ENCODE measurements at regions not wholly inside any gene's neighbourhood (a gene's known extent, or its start where the extent isn't known, plus 50 kb on each side); places are given as distances from the start of the nearest gene placed in this dataset.
"Not testable (repeated sequence)": the region's sequence is repeated elsewhere in the genome, so short reads cannot be mapped to it uniquely, and the experiment has no call there.

GRCh38 chr2:226475650-226476049 lies 324.0 kb downstream of the IRS1 start:
- H3K4me3 ChIP-seq (ENCODE audit: low read length in 2 of 2), result no peak overlapping the region
- H3K9ac ChIP-seq (ENCODE audit: low read length in 2 of 2), result no peak overlapping the region
- no peaks in the 10 kb centered on the region for H3K36me3 ChIP-seq (ENCODE audit: control insufficient read depth in 2 of 2, insufficient read depth in 2 of 2, low read length in 2 of 2)
- H3K9me3 ChIP-seq (ENCODE audit: control insufficient read depth in 2 of 2, low read length in 2 of 2), result no peaks in the 10 kb centered on the region
- H3K27me3 ChIP-seq (ENCODE audit: control insufficient read depth in 1 of 2, insufficient read depth in 2 of 2, low read length in 2 of 2), result no peaks in the 10 kb centered on the region
- no peak overlapping the region for H3K27ac ChIP-seq (ENCODE audit: low read length)
- H3K4me1 ChIP-seq (ENCODE audit: control insufficient read depth, insufficient read depth, low read length), result peaks cover 10% of the 10 kb centered on the region

DNA sequence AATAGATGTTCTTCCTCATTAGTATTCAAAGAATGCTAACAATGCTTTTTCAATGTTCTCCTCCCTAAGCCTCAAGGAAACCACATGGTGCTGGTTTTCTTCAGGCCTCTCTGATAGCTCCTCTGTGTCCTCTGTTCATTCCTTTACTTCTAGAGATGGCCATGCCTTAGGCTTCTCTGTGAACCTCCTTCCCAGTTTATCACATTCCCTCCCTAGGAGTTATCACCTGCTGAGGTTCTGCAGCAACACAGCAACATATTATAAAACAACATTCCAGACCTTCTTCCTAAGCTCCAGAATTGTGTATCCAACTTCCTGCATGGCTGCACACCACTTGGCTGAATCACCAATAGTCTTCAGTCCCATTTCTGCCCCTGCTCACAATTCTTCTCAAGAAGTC lies 325.5 kb downstream of the IRS1 start:
- H3K27ac ChIP-seq (ENCODE audit: low read length), result no peak overlapping the region
- H3K4me1 ChIP-seq (ENCODE audit: control insufficient read depth, insufficient read depth, low read length), result peaks cover 10% of the 10 kb centered on the region
- no peak overlapping the region for H3K4me3 ChIP-seq (ENCODE audit: low read length in 2 of 2)
- H3K36me3 ChIP-seq (ENCODE audit: control insufficient read depth in 2 of 2, insufficient read depth in 2 of 2, low read length in 2 of 2), result no peaks in the 10 kb centered on the region
- H3K9ac ChIP-seq (ENCODE audit: low read length in 2 of 2), result no peak overlapping the region
- H3K27me3 ChIP-seq (ENCODE audit: control insufficient read depth in 1 of 2, insufficient read depth in 2 of 2, low read length in 2 of 2), result no peaks in the 10 kb centered on the region
- H3K9me3 ChIP-seq (ENCODE audit: control insufficient read depth in 2 of 2, low read length in 2 of 2), result no peaks in the 10 kb centered on the region

GRCh38 chr2:226471987-226472470 lies 327.6 kb downstream of the IRS1 start:
- no peaks in the 10 kb centered on the region for H3K9me3 ChIP-seq (ENCODE audit: control insufficient read depth in 2 of 2, low read length in 2 of 2)
- no peaks in the 10 kb centered on the region for H3K4me1 ChIP-seq (ENCODE audit: control insufficient read depth, insufficient read depth, low read length)
- H3K4me3 ChIP-seq (ENCODE audit: low read length in 2 of 2), result no peak overlapping the region
- no peaks in the 10 kb centered on the region for H3K27me3 ChIP-seq (ENCODE audit: control insufficient read depth in 1 of 2, insufficient read depth in 2 of 2, low read length in 2 of 2)
- no peak overlapping the region for H3K27ac ChIP-seq (ENCODE audit: low read length)
- H3K36me3 ChIP-seq (ENCODE audit: control insufficient read depth in 2 of 2, insufficient read depth in 2 of 2, low read length in 2 of 2), result no peaks in the 10 kb centered on the region
- no peak overlapping the region for H3K9ac ChIP-seq (ENCODE audit: low read length in 2 of 2)

DNA sequence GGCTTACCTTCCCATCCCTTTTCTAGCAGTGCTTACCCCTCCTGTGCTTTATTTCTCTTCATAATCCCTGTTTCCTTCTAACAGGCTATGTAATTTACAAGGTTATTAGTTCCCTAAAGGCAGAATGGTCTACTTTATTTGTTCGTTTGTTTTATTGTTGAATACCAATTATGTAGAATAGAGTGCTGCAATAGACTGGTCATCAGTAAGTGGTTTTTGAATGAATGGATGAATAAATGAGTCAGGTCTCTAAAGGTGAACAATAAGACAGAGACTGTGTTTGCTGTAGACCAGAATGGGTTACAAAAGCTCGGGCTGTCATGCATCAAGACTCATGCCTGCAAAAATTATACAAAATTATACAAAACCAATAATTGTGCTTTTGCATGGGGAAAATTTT lies 332.0 kb downstream of the IRS1 start:
- Histone ChIP-seq H3K36me3 (ENCODE audit: control insufficient read depth in 2 of 2, insufficient read depth in 2 of 2, low read length in 2 of 2) (no peaks in the 10 kb centered on the region), H3K4me3 (ENCODE audit: low read length in 2 of 2) (no peak overlapping the region), H3K27me3 (ENCODE audit: control insufficient read depth in 1 of 2, insufficient read depth in 2 of 2, low read length in 2 of 2) (no peaks in the 10 kb centered on the region), H3K4me1 (ENCODE audit: control insufficient read depth, insufficient read depth, low read length) (no peaks in the 10 kb centered on the region), H3K27ac (ENCODE audit: low read length) (no peak overlapping the region), H3K9ac (ENCODE audit: low read length in 2 of 2) (no peak overlapping the region), H3K9me3 (ENCODE audit: control insufficient read depth in 2 of 2, low read length in 2 of 2) (no peaks in the 10 kb centered on the region)

- Histone ChIP-seq H3K4me3 (ENCODE audit: low read length in 2 of 2) (no peak overlapping the region), H3K4me1 (ENCODE audit: control insufficient read depth, insufficient read depth, low read length) (no peaks in the 10 kb centered on the region), H3K9me3 (ENCODE audit: control insufficient read depth in 2 of 2, low read length in 2 of 2) (no peaks in the 10 kb centered on the region), H3K27ac (ENCODE audit: low read length) (no peak overlapping the region), H3K27me3 (ENCODE audit: control insufficient read depth in 1 of 2, insufficient read depth in 2 of 2, low read length in 2 of 2) (no peaks in the 10 kb centered on the region), H3K9ac (ENCODE audit: low read length in 2 of 2) (no peak overlapping the region), H3K36me3 (ENCODE audit: control insufficient read depth in 2 of 2, insufficient read depth in 2 of 2, low read length in 2 of 2) (no peaks in the 10 kb centered on the region)
Observed at GRCh38 chr2:226467221-226467620, 332.4 kb downstream of the IRS1 start.

GRCh38 chr2:226466589-226466988 lies 333.0 kb downstream of the IRS1 start:
- no peak overlapping the region for H3K4me3 ChIP-seq (ENCODE audit: low read length in 2 of 2)
- H3K9me3 ChIP-seq (ENCODE audit: control insufficient read depth in 2 of 2, low read length in 2 of 2), result no peaks in the 10 kb centered on the region
- no peak overlapping the region for H3K9ac ChIP-seq (ENCODE audit: low read length in 2 of 2)
- H3K4me1 ChIP-seq (ENCODE audit: control insufficient read depth, insufficient read depth, low read length), result no peaks in the 10 kb centered on the region
- H3K27ac ChIP-seq (ENCODE audit: low read length), result no peak overlapping the region
- H3K36me3 ChIP-seq (ENCODE audit: control insufficient read depth in 2 of 2, insufficient read depth in 2 of 2, low read length in 2 of 2), result no peaks in the 10 kb centered on the region
- no peaks in the 10 kb centered on the region for H3K27me3 ChIP-seq (ENCODE audit: control insufficient read depth in 1 of 2, insufficient read depth in 2 of 2, low read length in 2 of 2)

GRCh38 chr2:226466124-226466523 lies 333.5 kb downstream of the IRS1 start:
- no peaks in the 10 kb centered on the region for H3K27me3 ChIP-seq (ENCODE audit: control insufficient read depth in 1 of 2, insufficient read depth in 2 of 2, low read length in 2 of 2)
- H3K9ac ChIP-seq (ENCODE audit: low read length in 2 of 2), result no peak overlapping the region
- no peak overlapping the region for H3K27ac ChIP-seq (ENCODE audit: low read length)
- H3K9me3 ChIP-seq (ENCODE audit: control insufficient read depth in 2 of 2, low read length in 2 of 2), result no peaks in the 10 kb centered on the region
- no peak overlapping the region for H3K4me3 ChIP-seq (ENCODE audit: low read length in 2 of 2)
- no peaks in the 10 kb centered on the region for H3K4me1 ChIP-seq (ENCODE audit: control insufficient read depth, insufficient read depth, low read length)
- no peaks in the 10 kb centered on the region for H3K36me3 ChIP-seq (ENCODE audit: control insufficient read depth in 2 of 2, insufficient read depth in 2 of 2, low read length in 2 of 2)

DNA sequence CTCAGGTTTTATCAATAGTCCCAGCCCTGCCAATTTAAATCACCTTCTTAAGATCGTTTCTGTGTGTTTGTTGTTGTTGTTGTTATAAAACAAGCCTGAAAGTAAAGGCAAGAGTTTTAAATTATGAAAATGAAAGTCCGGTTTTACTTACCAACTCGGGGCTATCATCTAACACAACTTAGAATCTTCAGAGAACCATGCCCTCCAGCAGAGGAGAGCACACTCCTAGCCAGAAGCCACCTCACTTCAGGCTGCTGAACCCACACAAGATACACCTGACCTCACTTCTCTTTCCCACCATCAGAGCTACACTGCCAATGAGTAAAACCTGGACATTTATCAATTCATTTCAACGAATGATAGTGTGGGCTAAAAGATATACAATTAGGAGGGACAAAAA lies 335.2 kb downstream of the IRS1 start:
- Histone ChIP-seq H3K4me1 (ENCODE audit: control insufficient read depth, insufficient read depth, low read length) (no peaks in the 10 kb centered on the region), H3K36me3 (ENCODE audit: control insufficient read depth in 2 of 2, insufficient read depth in 2 of 2, low read length in 2 of 2) (no peaks in the 10 kb centered on the region), H3K4me3 (ENCODE audit: low read length in 2 of 2) (no peak overlapping the region), H3K9me3 (ENCODE audit: control insufficient read depth in 2 of 2, low read length in 2 of 2) (no peaks in the 10 kb centered on the region), H3K9ac (ENCODE audit: low read length in 2 of 2) (no peak overlapping the region), H3K27ac (ENCODE audit: low read length) (no peak overlapping the region), H3K27me3 (ENCODE audit: control insufficient read depth in 1 of 2, insufficient read depth in 2 of 2, low read length in 2 of 2) (no peaks in the 10 kb centered on the region)

GRCh38 chr2:226463154-226463553 lies 336.5 kb downstream of the IRS1 start:
- Histone ChIP-seq H3K9me3 (ENCODE audit: control insufficient read depth in 2 of 2, low read length in 2 of 2) (no peaks in the 10 kb centered on the region), H3K36me3 (ENCODE audit: control insufficient read depth in 2 of 2, insufficient read depth in 2 of 2, low read length in 2 of 2) (no peaks in the 10 kb centered on the region), H3K9ac (ENCODE audit: low read length in 2 of 2) (no peak overlapping the region), H3K4me3 (ENCODE audit: low read length in 2 of 2) (no peak overlapping the region), H3K27me3 (ENCODE audit: control insufficient read depth in 1 of 2, insufficient read depth in 2 of 2, low read length in 2 of 2) (no peaks in the 10 kb centered on the region), H3K27ac (ENCODE audit: low read length) (no peak overlapping the region), H3K4me1 (ENCODE audit: control insufficient read depth, insufficient read depth, low read length) (no peaks in the 10 kb centered on the region)

GRCh38 chr2:226461981-226462380 lies 337.6 kb downstream of the IRS1 start:
- no peak overlapping the region for H3K4me3 ChIP-seq (ENCODE audit: low read length in 2 of 2)
- no peak overlapping the region for H3K9ac ChIP-seq (ENCODE audit: low read length in 2 of 2)
- H3K27ac ChIP-seq (ENCODE audit: low read length), result no peak overlapping the region
- no peaks in the 10 kb centered on the region for H3K9me3 ChIP-seq (ENCODE audit: control insufficient read depth in 2 of 2, low read length in 2 of 2)
- H3K4me1 ChIP-seq (ENCODE audit: control insufficient read depth, insufficient read depth, low read length), result no peaks in the 10 kb centered on the region
- H3K36me3 ChIP-seq (ENCODE audit: control insufficient read depth in 2 of 2, insufficient read depth in 2 of 2, low read length in 2 of 2), result no peaks in the 10 kb centered on the region
- no peaks in the 10 kb centered on the region for H3K27me3 ChIP-seq (ENCODE audit: control insufficient read depth in 1 of 2, insufficient read depth in 2 of 2, low read length in 2 of 2)

- H3K27me3 ChIP-seq (ENCODE audit: control insufficient read depth in 1 of 2, insufficient read depth in 2 of 2, low read length in 2 of 2); H3K36me3 ChIP-seq (ENCODE audit: control insufficient read depth in 2 of 2, insufficient read depth in 2 of 2, low read length in 2 of 2); H3K27ac ChIP-seq (ENCODE audit: low read length); H3K4me1 ChIP-seq (ENCODE audit: control insufficient read depth, insufficient read depth, low read length); H3K9ac ChIP-seq (ENCODE audit: low read length in 2 of 2); H3K9me3 ChIP-seq (ENCODE audit: control insufficient read depth in 2 of 2, low read length in 2 of 2); H3K4me3 ChIP-seq (ENCODE audit: low read length in 2 of 2): not testable (repeated sequence)
Observed at GRCh38 chr2:226456144-226456543, 343.5 kb downstream of the IRS1 start.
